Gastroesophageal sphincter (tissue), 3 donors: ENCODE measurements at regions not wholly inside any gene's neighbourhood (a gene's known extent, or its start where the extent isn't known, plus 50 kb on each side); places are given as distances from the start of the nearest gene placed in this dataset.

Source experiments
- EP300 ChIP-seq: sonication (generic); formaldehyde crosslinking; IDR thresholded peaks from one replicate; pipeline ENCODE4 v1.6.1; 2017; ENCODE audit warnings: antibody characterized with exemption, mild to moderate bottlenecking
- POLR2A ChIP-seq, 2 donors: fragments of 450-650 bp; IDR thresholded peaks; one replicate each; pipeline ENCODE4 v1.6.1; 2017; ENCODE audit warnings: antibody characterized with exemption in 2 of 2, mild to moderate bottlenecking in 2 of 2, moderate library complexity in 1 of 2
- TF ChIP-seq, protein P1 (sequence below), 4 experiments: fragments of 200-600 bp in 2 of 4; fragments of 450-650 bp in 2 of 4; sonication (generic) in 1 of 4; IDR thresholded peaks; one replicate each; pipeline ENCODE4 v1.5.1; 2017 to 2019; ENCODE audit warnings: antibody characterized with exemption in 4 of 4, mild to moderate bottlenecking in 2 of 4, moderate library complexity in 2 of 4

DNA sequence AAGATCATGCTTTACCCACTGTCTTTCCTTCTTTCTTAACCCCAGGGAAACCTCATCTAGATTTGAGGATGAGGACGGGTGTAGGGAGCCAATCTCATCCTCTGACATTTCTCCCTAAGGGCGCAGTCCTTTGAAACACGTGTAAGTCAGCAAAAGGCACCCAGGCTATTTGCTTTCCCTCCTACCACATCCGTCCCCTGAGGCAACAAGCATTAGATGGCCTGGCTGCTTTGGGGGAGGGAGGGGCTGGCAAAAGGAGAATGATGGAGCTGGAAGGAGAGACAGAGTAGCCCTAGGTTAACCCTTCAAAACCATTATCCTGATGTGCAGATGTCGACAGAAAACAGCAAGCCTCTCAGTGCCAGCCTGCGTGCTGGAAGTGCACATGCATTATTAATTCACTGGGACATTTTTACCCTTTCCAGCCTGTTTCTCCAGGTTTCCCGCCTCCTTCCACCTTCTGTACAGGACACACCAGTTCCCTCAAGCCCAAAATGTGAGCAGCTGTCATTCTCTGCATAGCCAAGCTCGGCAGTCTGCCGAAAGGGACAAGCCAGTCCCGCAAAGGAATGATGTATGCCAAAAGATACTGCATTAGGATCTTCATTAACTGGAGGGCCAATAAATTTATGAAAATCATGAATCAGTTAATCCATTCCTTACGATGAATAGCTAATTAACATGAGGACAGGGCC is 547.2 kb downstream of the CD83 start:
- TF ChIP-seq EP300: no peak
- TF ChIP-seq, protein P1, sequence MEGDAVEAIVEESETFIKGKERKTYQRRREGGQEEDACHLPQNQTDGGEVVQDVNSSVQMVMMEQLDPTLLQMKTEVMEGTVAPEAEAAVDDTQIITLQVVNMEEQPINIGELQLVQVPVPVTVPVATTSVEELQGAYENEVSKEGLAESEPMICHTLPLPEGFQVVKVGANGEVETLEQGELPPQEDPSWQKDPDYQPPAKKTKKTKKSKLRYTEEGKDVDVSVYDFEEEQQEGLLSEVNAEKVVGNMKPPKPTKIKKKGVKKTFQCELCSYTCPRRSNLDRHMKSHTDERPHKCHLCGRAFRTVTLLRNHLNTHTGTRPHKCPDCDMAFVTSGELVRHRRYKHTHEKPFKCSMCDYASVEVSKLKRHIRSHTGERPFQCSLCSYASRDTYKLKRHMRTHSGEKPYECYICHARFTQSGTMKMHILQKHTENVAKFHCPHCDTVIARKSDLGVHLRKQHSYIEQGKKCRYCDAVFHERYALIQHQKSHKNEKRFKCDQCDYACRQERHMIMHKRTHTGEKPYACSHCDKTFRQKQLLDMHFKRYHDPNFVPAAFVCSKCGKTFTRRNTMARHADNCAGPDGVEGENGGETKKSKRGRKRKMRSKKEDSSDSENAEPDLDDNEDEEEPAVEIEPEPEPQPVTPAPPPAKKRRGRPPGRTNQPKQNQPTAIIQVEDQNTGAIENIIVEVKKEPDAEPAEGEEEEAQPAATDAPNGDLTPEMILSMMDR (IDR thresholded peaks at IDR 0.05): no peak
- TF ChIP-seq POLR2A (IDR thresholded peaks at IDR 0.05): no peak
